ENCODE measurements at regions not wholly inside any gene's neighbourhood (a gene's known extent, or its start where the extent isn't known, plus 50 kb on each side); places are given as distances from the start of the nearest gene placed in this dataset.

DNA sequence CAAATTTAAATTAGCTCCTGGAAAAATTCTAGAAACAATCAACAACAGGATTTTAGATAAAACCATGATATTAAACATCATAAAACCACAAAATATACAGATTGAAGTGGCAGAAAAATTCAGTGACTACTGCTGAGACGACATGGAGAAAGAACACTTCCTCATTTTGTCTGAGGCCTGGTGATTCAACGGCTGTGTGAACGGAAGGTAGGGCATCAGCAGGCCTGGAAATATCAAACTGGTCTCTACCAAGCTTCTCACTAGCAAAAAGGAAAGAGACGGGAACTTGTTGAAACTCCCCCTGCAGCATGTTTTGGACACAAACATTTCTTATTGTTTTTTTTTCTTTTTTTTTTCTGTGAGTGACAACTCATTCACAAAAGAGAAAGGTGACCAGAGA lies 58.0 kb upstream of the AHI1 start:
- TF ChIP-seq, protein P1, sequence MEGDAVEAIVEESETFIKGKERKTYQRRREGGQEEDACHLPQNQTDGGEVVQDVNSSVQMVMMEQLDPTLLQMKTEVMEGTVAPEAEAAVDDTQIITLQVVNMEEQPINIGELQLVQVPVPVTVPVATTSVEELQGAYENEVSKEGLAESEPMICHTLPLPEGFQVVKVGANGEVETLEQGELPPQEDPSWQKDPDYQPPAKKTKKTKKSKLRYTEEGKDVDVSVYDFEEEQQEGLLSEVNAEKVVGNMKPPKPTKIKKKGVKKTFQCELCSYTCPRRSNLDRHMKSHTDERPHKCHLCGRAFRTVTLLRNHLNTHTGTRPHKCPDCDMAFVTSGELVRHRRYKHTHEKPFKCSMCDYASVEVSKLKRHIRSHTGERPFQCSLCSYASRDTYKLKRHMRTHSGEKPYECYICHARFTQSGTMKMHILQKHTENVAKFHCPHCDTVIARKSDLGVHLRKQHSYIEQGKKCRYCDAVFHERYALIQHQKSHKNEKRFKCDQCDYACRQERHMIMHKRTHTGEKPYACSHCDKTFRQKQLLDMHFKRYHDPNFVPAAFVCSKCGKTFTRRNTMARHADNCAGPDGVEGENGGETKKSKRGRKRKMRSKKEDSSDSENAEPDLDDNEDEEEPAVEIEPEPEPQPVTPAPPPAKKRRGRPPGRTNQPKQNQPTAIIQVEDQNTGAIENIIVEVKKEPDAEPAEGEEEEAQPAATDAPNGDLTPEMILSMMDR (IDR thresholded peaks at IDR 0.05; ENCODE audit: low read length) = no peak
- no peak for TF ChIP-seq EZH2 (optimal IDR thresholded peaks at IDR 0.05; ENCODE audit: low read depth, low read length)
- TF ChIP-seq EZH2phosphoT487 (IDR thresholded peaks at IDR 0.05; ENCODE audit: low read length) = no peak
